Loucy (cell line): ENCODE measurements at regions not wholly inside any gene's neighbourhood (a gene's known extent, or its start where the extent isn't known, plus 50 kb on each side); places are given as distances from the start of the nearest gene placed in this dataset.

Experiments used
- H2AFZ ChIP-seq: fragments of 200-600 bp; sonication (generic); 2 replicates; pipeline ENCODE4 v1.6.0; 2016; ENCODE audit warnings: antibody characterized with exemption, mild to moderate bottlenecking, low read length, moderate library complexity
- H3F3A ChIP-seq: fragments of 200-600 bp; 2 replicates; pipeline ENCODE4 v1.6.0; 2016; ENCODE audit warnings: antibody characterized with exemption, low read depth, mild to moderate bottlenecking
- H3K27me3 ChIP-seq: fragments of 200-600 bp; sonication (generic); 2 replicates; pipeline ENCODE4 v1.6.1; 2014; ENCODE audit warnings: low read length, mild to moderate bottlenecking; ENCODE audit not compliant: insufficient read depth, poor library complexity, severe bottlenecking
- H3K36me3 ChIP-seq: fragments of 200-600 bp; sonication (generic); 2 replicates; pipeline ENCODE4 v1.6.1; 2016; ENCODE audit warnings: low read length; ENCODE audit not compliant: insufficient read depth
- H3K4me1 ChIP-seq: fragments of 200-600 bp; sonication (generic); 2 replicates; pipeline ENCODE4 v1.5.1; 2014; ENCODE audit warnings: low read length, mild to moderate bottlenecking; ENCODE audit not compliant: insufficient read depth, poor library complexity, severe bottlenecking
- H3K4me2 ChIP-seq: fragments of 200-600 bp; sonication (generic); 2 replicates; pipeline ENCODE4 v1.6.0; 2014; ENCODE audit warnings: antibody characterized with exemption, low read length, low read depth, mild to moderate bottlenecking; ENCODE audit not compliant: poor library complexity, severe bottlenecking
- H3K4me3 ChIP-seq: fragments of 200-600 bp; sonication (generic); 2 replicates; pipeline ENCODE4 v1.5.1; 2014; ENCODE audit warnings: low read length, mild to moderate bottlenecking, mixed read lengths; ENCODE audit not compliant: poor library complexity, severe bottlenecking
- H3K79me2 ChIP-seq: fragments of 200-600 bp; sonication (generic); 2 replicates; pipeline ENCODE4 v1.6.1; 2014; ENCODE audit warnings: low read length; ENCODE audit not compliant: insufficient read depth
- H3K9ac ChIP-seq: fragments of 200-600 bp; sonication (generic); 2 replicates; pipeline ENCODE4 v1.6.0; 2014; ENCODE audit warnings: mild to moderate bottlenecking, low read depth, low read length, moderate library complexity; ENCODE audit not compliant: poor library complexity, severe bottlenecking
- H3K9me2 ChIP-seq: fragments of 200-600 bp; sonication (generic); replicated peaks from 2 replicates; pipeline ENCODE4 v1.6.1; 2016; ENCODE audit warnings: low read depth, low read length, mixed read lengths
- H3K9me3 ChIP-seq: fragments of 200-600 bp; sonication (generic); 2 replicates; pipeline ENCODE4 v1.6.1; 2014; ENCODE audit warnings: mild to moderate bottlenecking, antibody characterized with exemption, low read length, low read depth; ENCODE audit not compliant: insufficient read depth
- H4K20me1 ChIP-seq: fragments of 200-600 bp; sonication (generic); 2 replicates; pipeline ENCODE4 v1.6.0; 2014; ENCODE audit warnings: antibody characterized with exemption, low read length, mild to moderate bottlenecking; ENCODE audit not compliant: insufficient read depth, poor library complexity, severe bottlenecking
- CTCF ChIP-seq: fragments of 200-600 bp; sonication (generic); conservative IDR thresholded peaks from 2 replicates; pipeline ENCODE4 v1.5.1; 2014; ENCODE audit warnings: mild to moderate bottlenecking, antibody characterized with exemption, low read length
- EZH2phosphoT487 ChIP-seq: fragments of 200-600 bp; IDR thresholded peaks from 2 replicates; pipeline ENCODE4 v1.6.1; 2018; ENCODE audit warnings: antibody characterized with exemption, mild to moderate bottlenecking, moderate library complexity, borderline replicate concordance

- Histone ChIP-seq H3F3A (no peaks in the 10 kb centered on the region), H3K79me2 (no peaks in the 10 kb centered on the region), H3K9ac (no peak overlapping the region), H3K27me3 (no peaks in the 10 kb centered on the region), H4K20me1 (no peaks in the 10 kb centered on the region), H3K4me1 (peaks cover 3% of the 10 kb centered on the region), H3K4me3 (no peak overlapping the region), H3K4me2 (no peak overlapping the region), H2AFZ (no peak overlapping the region), H3K9me2 (no peaks in the 10 kb centered on the region), H3K9me3 (no peaks in the 10 kb centered on the region), H3K36me3 (no peaks in the 10 kb centered on the region)
- TF ChIP-seq CTCF (no peak), EZH2phosphoT487 (no peak)
Observed at GRCh38 chr3:64985072-64985471, 297.3 kb upstream of the ADAMTS9 start.

DNA sequence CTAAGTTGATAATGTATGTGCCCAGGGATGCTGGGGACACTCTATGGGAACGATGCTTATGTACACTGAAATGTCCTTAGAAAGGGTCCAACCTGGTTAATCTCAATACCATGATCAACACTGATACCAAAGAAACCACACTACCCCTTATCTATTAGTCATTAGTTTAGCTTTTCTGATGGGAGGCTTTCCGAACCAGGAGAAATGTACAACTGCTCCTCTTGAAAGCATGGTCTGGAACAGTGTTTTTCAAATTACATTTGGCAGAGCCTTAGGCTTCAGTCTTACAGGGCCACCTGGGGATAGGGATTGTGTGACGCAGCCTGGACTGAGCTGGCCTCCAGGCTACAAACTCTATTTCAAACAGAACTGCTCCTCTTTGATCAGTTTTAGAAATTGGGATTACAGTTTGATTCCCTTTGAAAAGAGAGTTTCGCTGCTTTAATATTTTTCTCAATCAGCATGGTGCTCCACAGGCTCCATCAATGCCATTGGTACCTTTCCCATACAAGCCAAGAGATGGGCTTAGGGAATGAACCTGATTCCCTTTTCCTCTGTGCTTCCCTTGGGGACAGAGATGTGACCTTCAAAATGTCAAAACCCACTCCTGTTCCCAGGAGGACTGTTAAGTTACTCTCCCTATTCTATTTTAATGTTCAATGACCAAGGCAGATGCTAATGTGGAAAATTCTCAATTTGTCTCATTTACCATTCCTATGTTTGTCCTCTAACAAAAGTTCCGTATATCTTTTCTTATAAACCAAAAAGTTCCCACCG is 296.0 kb upstream of the ADAMTS9 start:
- no peaks in the 10 kb centered on the region for H3K9me3 ChIP-seq
- H3K4me2 ChIP-seq = no peak overlapping the region
- no peak overlapping the region for H3K4me3 ChIP-seq
- H3K9ac ChIP-seq = no peak overlapping the region
- H3K4me1 ChIP-seq = peaks cover 3% of the 10 kb centered on the region
- H3K36me3 ChIP-seq = no peaks in the 10 kb centered on the region
- H3K9me2 ChIP-seq = no peaks in the 10 kb centered on the region
- H3K79me2 ChIP-seq = no peaks in the 10 kb centered on the region
- H2AFZ ChIP-seq = no peak overlapping the region
- H4K20me1 ChIP-seq = no peaks in the 10 kb centered on the region
- no peaks in the 10 kb centered on the region for H3K27me3 ChIP-seq
- TF ChIP-seq EZH2phosphoT487 (no peak), CTCF (no peak)
- H3F3A ChIP-seq = no peaks in the 10 kb centered on the region

DNA sequence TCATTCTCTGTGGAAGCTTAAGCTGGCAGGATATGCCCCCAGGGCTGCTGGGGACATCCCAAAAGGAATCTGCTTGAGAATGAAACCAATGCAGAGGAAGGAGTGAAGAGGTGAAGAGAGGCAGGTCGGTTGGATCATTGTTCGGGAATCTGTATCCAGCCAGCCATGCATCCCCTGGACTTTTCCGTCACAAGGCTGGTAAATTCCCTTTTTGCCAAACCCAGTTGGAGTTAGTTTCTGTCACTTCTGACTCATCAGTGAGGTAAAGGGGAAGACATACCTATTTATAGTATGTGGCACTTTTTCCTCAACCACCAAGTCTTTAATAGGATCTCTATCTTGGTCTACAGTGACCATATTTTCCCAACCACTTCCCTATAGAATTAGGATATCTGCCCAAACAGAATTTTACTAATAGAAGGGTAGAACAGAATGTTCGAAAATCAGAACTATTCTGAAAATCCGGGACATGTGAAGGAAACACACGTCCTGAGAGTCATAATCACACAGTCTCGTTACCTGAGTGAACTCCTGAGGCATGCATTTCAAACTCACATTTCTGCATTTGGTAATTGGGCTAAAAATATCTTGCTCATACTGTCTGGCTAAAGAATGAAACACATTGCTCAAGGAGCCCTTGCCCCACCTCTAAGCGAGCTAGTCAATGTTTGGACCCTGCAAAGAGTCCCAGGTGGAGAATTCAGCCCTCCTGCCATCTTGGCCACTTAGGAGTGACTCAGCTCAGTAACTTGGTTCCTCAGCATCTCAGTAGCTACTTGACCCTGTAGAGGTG is 289.7 kb upstream of the ADAMTS9 start:
- Histone ChIP-seq H3K4me3 (no peak overlapping the region), H3K4me2 (no peak overlapping the region), H3K4me1 (no peaks in the 10 kb centered on the region), H3K9me2 (no peaks in the 10 kb centered on the region), H3K27me3 (no peaks in the 10 kb centered on the region), H3F3A (no peaks in the 10 kb centered on the region), H2AFZ (no peak overlapping the region), H4K20me1 (no peaks in the 10 kb centered on the region), H3K9ac (no peak overlapping the region), H3K79me2 (no peaks in the 10 kb centered on the region), H3K9me3 (no peaks in the 10 kb centered on the region), H3K36me3 (no peaks in the 10 kb centered on the region)
- TF ChIP-seq EZH2phosphoT487 (no peak), CTCF (no peak)
